IMR-90 (cell line): ENCODE measurements at regions not wholly inside any gene's neighbourhood (a gene's known extent, or its start where the extent isn't known, plus 50 kb on each side); places are given as distances from the start of the nearest gene placed in this dataset.

Source experiments
- ATAC-seq: fragments of 200-7000 bp; cut with Tn5 transposase; 2 replicates; pipeline ENCODE4 v1.9.1; 2020; ENCODE audit warnings: low read depth, mild to moderate bottlenecking, moderate library complexity
- BruUV-seq: library from RNA; stranded (reverse); fragments of 400-500 nt; replicated peaks from 2 replicates; lab custom pipeline; 2021; lab: Mats Ljungman, UMichigan
- CTCF ChIA-PET: fragments of 300-600 bp; formaldehyde crosslinking; extraction: SDS; loops from one replicate; lab custom pipeline; 2021; ENCODE audit warnings: antibody characterized with exemption; lab: Yijun Ruan, JAX
- POLR2A ChIA-PET: fragments of 300-600 bp; sonication (Branson Sonifier 250); formaldehyde crosslinking; loops from one replicate; lab custom pipeline; 2022; ENCODE audit warnings: antibody characterized with exemption; ENCODE audit not compliant: unreplicated experiment; lab: Charles Lee
- DNase-seq: peaks from one replicate; pipeline ENCODE4 v3.0.0; 2013
- H2AFZ ChIP-seq: replicated peaks from 2 replicates; pipeline ENCODE3; 2013; ENCODE audit warnings: low read length, mild to moderate bottlenecking; ENCODE audit not compliant: poor library complexity
- H2AK5ac ChIP-seq: 2 replicates; pipeline ENCODE4 v1.6.1; 2013; ENCODE audit warnings: low read depth, low read length, inconsistent platforms
- H2AK9ac ChIP-seq: replicated peaks from 2 replicates; pipeline ENCODE3; 2013; ENCODE audit warnings: mild to moderate bottlenecking, low read depth, low read length, moderate library complexity; ENCODE audit not compliant: poor library complexity
- H2BK120ac ChIP-seq: 2 replicates; pipeline ENCODE4 v1.6.1; 2013; ENCODE audit warnings: low read depth, low read length, inconsistent platforms
- H2BK15ac ChIP-seq: 3 replicates; pipeline ENCODE4 v1.6.1; 2013; ENCODE audit warnings: low read depth, low read length, inconsistent platforms
- H2BK20ac ChIP-seq: 2 replicates; pipeline ENCODE4 v1.6.1; 2013; ENCODE audit warnings: low read depth, mild to moderate bottlenecking, inconsistent platforms, low read length, moderate library complexity
- H2BK5ac ChIP-seq: 2 replicates; pipeline ENCODE4 v1.6.1; 2013; ENCODE audit warnings: mild to moderate bottlenecking, low read depth, low read length, inconsistent platforms; ENCODE audit not compliant: poor library complexity, severe bottlenecking
- H3K14ac ChIP-seq: replicated peaks from 2 replicates; pipeline ENCODE4 v1.6.1; 2013; ENCODE audit warnings: low read depth, low read length, inconsistent platforms
- H3K18ac ChIP-seq: 2 replicates; pipeline ENCODE4 v1.6.1; 2013; ENCODE audit warnings: low read depth, low read length, control low read depth
- H3K23ac ChIP-seq: 2 replicates; pipeline ENCODE4 v1.6.1; 2013; ENCODE audit warnings: low read depth, low read length, inconsistent platforms
- H3K27ac ChIP-seq: 2 replicates; pipeline ENCODE4 v1.5.1; 2013; ENCODE audit warnings: mild to moderate bottlenecking, control low read depth, low read length; ENCODE audit not compliant: insufficient read depth
- H3K27me3 ChIP-seq: 2 replicates; pipeline ENCODE4 v1.6.1; 2013; ENCODE audit warnings: low read length; ENCODE audit not compliant: control insufficient read depth, insufficient read depth
- H3K36me3 ChIP-seq: 2 replicates; pipeline ENCODE4 v1.6.1; 2013; ENCODE audit warnings: low read length, mixed read lengths; ENCODE audit not compliant: control insufficient read depth, insufficient read depth
- H3K4ac ChIP-seq: 2 replicates; pipeline ENCODE4 v1.6.1; 2013; ENCODE audit warnings: low read depth, low read length, inconsistent platforms
- H3K4me1 ChIP-seq: 2 replicates; pipeline ENCODE4 v1.6.1; 2013; ENCODE audit warnings: low read length, mixed read lengths; ENCODE audit not compliant: control insufficient read depth, insufficient read depth
- H3K4me2 ChIP-seq: 2 replicates; pipeline ENCODE4 v1.6.1; 2013; ENCODE audit warnings: low read depth, mild to moderate bottlenecking, control low read depth, low read length, moderate library complexity
- H3K4me3 ChIP-seq: 2 replicates; pipeline ENCODE4 v1.5.1; 2013; ENCODE audit warnings: low read depth, mild to moderate bottlenecking, control low read depth, low read length, moderate library complexity; ENCODE audit not compliant: insufficient read depth
- H3K56ac ChIP-seq: 2 replicates; pipeline ENCODE4 v1.6.1; 2013; ENCODE audit warnings: low read length, inconsistent platforms; ENCODE audit not compliant: insufficient read depth; ENCODE audit errors: extremely low read depth
- H3K79me1 ChIP-seq, 2 experiments: 2 replicates each; pipeline ENCODE4 v1.6.1; 2013; ENCODE audit warnings: low read length in 2 of 2, inconsistent platforms in 1 of 2, low read depth in 1 of 2
- H3K9ac ChIP-seq: 2 replicates; pipeline ENCODE4 v1.6.1; 2013; ENCODE audit warnings: low read depth, low read length, control low read depth
- H3K9me1 ChIP-seq: 2 replicates; pipeline ENCODE4 v1.6.1; 2013; ENCODE audit warnings: low read length, inconsistent platforms; ENCODE audit not compliant: insufficient read depth
- H3K9me3 ChIP-seq: 2 replicates; pipeline ENCODE4 v1.6.1; 2013; ENCODE audit warnings: low read length; ENCODE audit not compliant: control insufficient read depth, insufficient read depth
- H4K20me1 ChIP-seq: 2 replicates; pipeline ENCODE4 v1.6.1; 2013; ENCODE audit warnings: low read length, inconsistent platforms; ENCODE audit not compliant: insufficient read depth
- H4K5ac ChIP-seq: 2 replicates; pipeline ENCODE4 v1.6.1; 2013; ENCODE audit warnings: mild to moderate bottlenecking, low read depth, low read length, control low read depth
- H4K8ac ChIP-seq, 2 experiments: 2 replicates each; pipeline ENCODE4 v1.6.1; 2013; ENCODE audit warnings: low read depth in 2 of 2, low read length in 2 of 2, control low read depth in 1 of 2, inconsistent platforms in 1 of 2
- H4K91ac ChIP-seq: 2 replicates; pipeline ENCODE4 v1.6.1; 2013; ENCODE audit warnings: low read depth, low read length, inconsistent platforms; ENCODE audit not compliant: insufficient read depth
- BHLHE40 ChIP-seq: fragments of 150-350 bp; IDR thresholded peaks from 2 replicates; pipeline ENCODE4 v1.6.1; 2016; ENCODE audit warnings: mild to moderate bottlenecking, low read depth, low read length
- CEBPB ChIP-seq: IDR thresholded peaks from 2 replicates; pipeline ENCODE4 v1.6.1; 2012; ENCODE audit warnings: low read depth, low read length, improper control_type of control experiment
- CHD1 ChIP-seq: IDR thresholded peaks from 2 replicates; pipeline ENCODE4 v1.6.1; 2012; ENCODE audit warnings: low read depth, low read length, improper control_type of control experiment
- CTCF ChIP-seq: conservative IDR thresholded peaks from 2 replicates; pipeline ENCODE4 v1.5.1; 2012; ENCODE audit warnings: mild to moderate bottlenecking, low read depth, low read length, improper control_type of control experiment
- ELK1 ChIP-seq: fragments of 150-350 bp; IDR thresholded peaks from 2 replicates; pipeline ENCODE4 v1.6.1; 2016; ENCODE audit warnings: low read depth, mild to moderate bottlenecking, low read length, moderate library complexity, borderline replicate concordance
- FOS ChIP-seq: fragments of 150-350 bp; IDR thresholded peaks from 2 replicates; pipeline ENCODE4 v1.6.1; 2016; ENCODE audit warnings: low read depth, low read length
- MAFK ChIP-seq: IDR thresholded peaks from 2 replicates; pipeline ENCODE4 v1.6.1; 2012; ENCODE audit warnings: low read depth, low read length, improper control_type of control experiment
- MAZ ChIP-seq: IDR thresholded peaks from 2 replicates; pipeline ENCODE4 v1.6.1; 2012; ENCODE audit warnings: low read depth, mild to moderate bottlenecking, low read length, improper control_type of control experiment, moderate library complexity, borderline replicate concordance
- MXI1 ChIP-seq: IDR thresholded peaks from 2 replicates; pipeline ENCODE4 v1.6.1; 2012; ENCODE audit warnings: low read depth, mild to moderate bottlenecking, low read length, moderate library complexity, borderline replicate concordance
- NFE2L2 ChIP-seq: fragments of 150-350 bp; IDR thresholded peaks from 2 replicates; pipeline ENCODE4 v1.6.1; 2016; ENCODE audit warnings: low read depth, mild to moderate bottlenecking, low read length
- POLR2A ChIP-seq: IDR thresholded peaks from 2 replicates; pipeline ENCODE4 v1.6.1; 2012; ENCODE audit warnings: mild to moderate bottlenecking, low read depth, low read length
- RAD21 ChIP-seq: IDR thresholded peaks from 2 replicates; pipeline ENCODE4 v1.6.1; 2012; ENCODE audit warnings: low read length, improper control_type of control experiment
- RCOR1 ChIP-seq: IDR thresholded peaks from 2 replicates; pipeline ENCODE4 v1.6.1; 2012; ENCODE audit warnings: mild to moderate bottlenecking, low read length, improper control_type of control experiment; ENCODE audit not compliant: insufficient replicate concordance
- RFX5 ChIP-seq: IDR thresholded peaks from 2 replicates; pipeline ENCODE4 v1.8.0; 2012; ENCODE audit warnings: low read depth, mild to moderate bottlenecking, low read length, moderate library complexity
- SMC3 ChIP-seq: fragments of 150-350 bp; IDR thresholded peaks from 2 replicates; pipeline ENCODE4 v1.6.1; 2016; ENCODE audit warnings: low read depth, mild to moderate bottlenecking, antibody characterized with exemption, low read length, moderate library complexity
- USF2 ChIP-seq: fragments of 150-350 bp; IDR thresholded peaks from 2 replicates; pipeline ENCODE4 v1.6.1; 2017; ENCODE audit warnings: mild to moderate bottlenecking, antibody characterized with exemption, low read length, low read depth
- WGBS, 2 experiments: methylation state at CpG; one replicate each; pipeline versions ENCODE4 v1.1.5 to v1.1.7; 2013; ENCODE audit warnings: missing lambda C conversion rate in 2 of 2; ENCODE audit not compliant: insufficient read length in 1 of 2; ENCODE audit errors: extremely low coverage in 2 of 2; 5-methylcytosine and 5-hydroxymethylcytosine counted together
- dilution Hi-C: fragments of 300-500 bp; cut with HindIII; formaldehyde crosslinking; loops from one replicate; pipeline ENCODE4 v1.14.3; 2018; ENCODE audit warnings: low sequenced_read_pairs; ENCODE audit not compliant: unreplicated experiment
- in situ Hi-C: fragments of 300-500 bp; cut with MboI; formaldehyde crosslinking; loops from 3 replicates; pipeline ENCODE4 v1.14.3; 2019; ENCODE audit warnings: low sequenced_read_pairs, inconsistent platforms, mixed read lengths
- intact Hi-C: fragments of 100-400 bp; cut with micrococcal nuclease; formaldehyde crosslinking; loops from 2 replicates; pipeline ENCODE4 v1.10.0; 2022

GRCh38 chr2:234410526-234410925 lies 86.4 kb downstream of the ARL4C start:
- Histone ChIP-seq H2BK20ac (no peak overlapping the region), H2AK9ac (no peak overlapping the region), H3K56ac (no peak overlapping the region), H3K79me1 (no peaks in the 10 kb centered on the region), H2AK5ac (no peak overlapping the region), H3K27ac (no peak overlapping the region), H4K20me1 (no peaks in the 10 kb centered on the region), H2BK5ac (no peak overlapping the region), H3K27me3 (no peaks in the 10 kb centered on the region), H3K14ac (no peak overlapping the region), H3K9me1 (no peaks in the 10 kb centered on the region), H4K8ac (no peak overlapping the region), H3K4ac (no peak overlapping the region), H4K5ac (no peak overlapping the region), H3K9ac (no peak overlapping the region), H3K4me1 (no peaks in the 10 kb centered on the region), H3K36me3 (no peaks in the 10 kb centered on the region), H3K4me2 (no peak overlapping the region), H3K18ac (no peak overlapping the region), H2BK15ac (no peak overlapping the region), H3K23ac (no peak overlapping the region), H2BK120ac (no peak overlapping the region), H2AFZ (no peak overlapping the region), H3K4me3 (no peak overlapping the region), H3K9me3 (no peaks in the 10 kb centered on the region), H4K91ac (no peak overlapping the region)
- TF ChIP-seq MXI1 (no peak), FOS (no peak), BHLHE40 (no peak), RAD21 (no peak), CEBPB (no peak), CTCF (no peak), POLR2A (no peak), RFX5 (no peak), RCOR1 (no peak), NFE2L2 (no peak), USF2 (no peak), CHD1 (no peak), MAFK (no peak), MAZ (no peak), SMC3 (no peak), ELK1 (no peak)
- no CpG with 5 or more reads among the region's 5 CpGs for WGBS, 2 experiments
- DNase-seq (no peak), ATAC-seq (no peak)
- in situ Hi-C loops (no loop called here), dilution Hi-C loops (no loop called here), intact Hi-C loops (no loop called here)
- POLR2A ChIA-PET: no interaction called here
- CTCF ChIA-PET: no interaction called here
- BruUV-seq: no TSS peak
